ENCODE measurements at regions not wholly inside any gene's neighbourhood (a gene's known extent, or its start where the extent isn't known, plus 50 kb on each side); places are given as distances from the start of the nearest gene placed in this dataset.
"Not testable (repeated sequence)": the region's sequence is repeated elsewhere in the genome, so short reads cannot be mapped to it uniquely, and the experiment has no call there.

- TF ChIP-seq EZH2 (IDR thresholded peaks at IDR 0.05; ENCODE audit: borderline replicate concordance, low read depth, low read length, severe bottlenecking); CTCF (IDR thresholded peaks at IDR 0.05; ENCODE audit: borderline replicate concordance, extremely low read depth, low read length, poor library complexity, severe bottlenecking): not testable (repeated sequence)
These were observed 182.1 kb downstream of the SPDYE17 start for GRCh38 chr7:76849887-76850563.

Data from DND-41 (cell line).